ENCODE measurements at regions not wholly inside any gene's neighbourhood (a gene's known extent, or its start where the extent isn't known, plus 50 kb on each side); places are given as distances from the start of the nearest gene placed in this dataset.

GRCh38 chr2:108082978-108083377 lies 96.7 kb downstream of the SLC5A7 start:
- TF ChIP-seq, protein P1, sequence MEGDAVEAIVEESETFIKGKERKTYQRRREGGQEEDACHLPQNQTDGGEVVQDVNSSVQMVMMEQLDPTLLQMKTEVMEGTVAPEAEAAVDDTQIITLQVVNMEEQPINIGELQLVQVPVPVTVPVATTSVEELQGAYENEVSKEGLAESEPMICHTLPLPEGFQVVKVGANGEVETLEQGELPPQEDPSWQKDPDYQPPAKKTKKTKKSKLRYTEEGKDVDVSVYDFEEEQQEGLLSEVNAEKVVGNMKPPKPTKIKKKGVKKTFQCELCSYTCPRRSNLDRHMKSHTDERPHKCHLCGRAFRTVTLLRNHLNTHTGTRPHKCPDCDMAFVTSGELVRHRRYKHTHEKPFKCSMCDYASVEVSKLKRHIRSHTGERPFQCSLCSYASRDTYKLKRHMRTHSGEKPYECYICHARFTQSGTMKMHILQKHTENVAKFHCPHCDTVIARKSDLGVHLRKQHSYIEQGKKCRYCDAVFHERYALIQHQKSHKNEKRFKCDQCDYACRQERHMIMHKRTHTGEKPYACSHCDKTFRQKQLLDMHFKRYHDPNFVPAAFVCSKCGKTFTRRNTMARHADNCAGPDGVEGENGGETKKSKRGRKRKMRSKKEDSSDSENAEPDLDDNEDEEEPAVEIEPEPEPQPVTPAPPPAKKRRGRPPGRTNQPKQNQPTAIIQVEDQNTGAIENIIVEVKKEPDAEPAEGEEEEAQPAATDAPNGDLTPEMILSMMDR (conservative IDR thresholded peaks at IDR 0.05): no peak
- Histone ChIP-seq H3K79me1 (ENCODE audit: insufficient read depth, low read depth, low read length, poor library complexity, severe bottlenecking) (no peaks in the 10 kb centered on the region), H3K4ac (ENCODE audit: low read depth, low read length) (no peak overlapping the region), H4K8ac (replicated peaks; ENCODE audit: insufficient read length, low read depth, low read length) (no peak overlapping the region), H2BK12ac (ENCODE audit: insufficient read length, low read depth, low read length) (no peak overlapping the region), H2AFZ (ENCODE audit: low read length) (no peak overlapping the region), H2BK5ac (ENCODE audit: insufficient read length, low read length) (no peak overlapping the region), H3K9me3 (ENCODE audit: control insufficient read depth, low read depth, low read length) (no peaks in the 10 kb centered on the region), H4K5ac (ENCODE audit: insufficient read length, low read depth, low read length) (no peak overlapping the region), H2BK120ac (ENCODE audit: low read depth, low read length, poor library complexity, severe bottlenecking) (no peak overlapping the region), H3K14ac (ENCODE audit: insufficient read depth, low read length) (no peak overlapping the region), H2BK15ac (ENCODE audit: low read depth, low read length) (no peak overlapping the region), H3K27ac (ENCODE audit: insufficient read length, low read depth, low read length) (no peak overlapping the region), H3K23me2 (ENCODE audit: insufficient read length, low read depth, low read length, poor library complexity, severe bottlenecking) (no peaks in the 10 kb centered on the region), H3K4me1 (ENCODE audit: insufficient read depth, low read length) (no peaks in the 10 kb centered on the region), H2AK5ac (ENCODE audit: insufficient read length, low read length) (no peak overlapping the region), H2BK20ac (ENCODE audit: low read depth, low read length, poor library complexity, severe bottlenecking) (no peak overlapping the region), H3K79me2 (ENCODE audit: insufficient read depth, low read length) (no peaks in the 10 kb centered on the region), H3K23ac (ENCODE audit: insufficient read length, low read depth, low read length) (no peak overlapping the region), H3K4me2 (ENCODE audit: insufficient read depth, insufficient read length, low read length) (no peak overlapping the region), H3K18ac (ENCODE audit: insufficient read length, low read depth, low read length) (no peak overlapping the region), H3T11ph (ENCODE audit: low read length) (no peak overlapping the region), H4K91ac (ENCODE audit: insufficient read length, low read depth, low read length) (no peak overlapping the region), H3K9ac (ENCODE audit: extremely low read depth, insufficient read length, low read length) (no peak overlapping the region), H3K56ac (ENCODE audit: insufficient read length, low read depth, low read length) (no peak overlapping the region), H3K27me3 (ENCODE audit: insufficient read depth, low read length) (no peaks in the 10 kb centered on the region), H4K20me1 (ENCODE audit: control insufficient read depth, insufficient read depth, insufficient read length) (no peaks in the 10 kb centered on the region)
- Mint-ChIP-seq H3K36me3 (ENCODE audit: insufficient read depth in 1 of 3, low read depth in 3 of 3) (peaks cover 0 to 1% (median under 1%) of the 10 kb centered on the region in 3 experiments; a peak in 4 of 7 replicates), H3K4me3 (no peak overlapping the region), H3K27me3 (ENCODE audit: low read depth) (no peaks in the 10 kb centered on the region), H3K4me1 (peaks cover under 1 to 4% of the 10 kb centered on the region in 2 experiments; a peak in 2 of 4 replicates), H3K27ac (no peak overlapping the region), H3K9me3 (peaks cover under 1% of the 10 kb centered on the region in 2 experiments; a peak in 3 of 5 replicates)
- DNase-seq: no peak
- no CpG with 5 or more reads among the region's 1 CpG for WGBS (ENCODE audit: extremely low coverage, insufficient read length, low lambda C conversion rate)
